Anterior cingulate cortex (tissue), 58 donors: ENCODE measurements at regions not wholly inside any gene's neighbourhood (a gene's known extent, or its start where the extent isn't known, plus 50 kb on each side); places are given as distances from the start of the nearest gene placed in this dataset.
"Not testable (repeated sequence)": the region's sequence is repeated elsewhere in the genome, so short reads cannot be mapped to it uniquely, and the experiment has no call there.

ENCODE experiments used
- DNase-seq, 58 donors: peaks; one replicate each; lab custom pipeline; 2025; lab: John Stamatoyannopoulos, UW

- DNase-seq: not testable (repeated sequence)
Measured at GRCh38 chr7:94808673-94809072, 98.7 kb upstream of the PPP1R9A start.

GRCh38 chr7:94810496-94810895, 96.9 kb upstream of the PPP1R9A start:
- no peak for DNase-seq

- no peak for DNase-seq
Measured at GRCh38 chr7:94813917-94814316, 93.5 kb upstream of the PPP1R9A start.

GRCh38 chr7:94823947-94824346, 83.4 kb upstream of the PPP1R9A start:
- DNase-seq: no peak

GRCh38 chr7:94829987-94830386, 77.4 kb upstream of the PPP1R9A start:
- no peak for DNase-seq

GRCh38 chr7:94832051-94832450, 75.3 kb upstream of the PPP1R9A start:
- no peak for DNase-seq

- no peak for DNase-seq
Measured at GRCh38 chr7:94834359-94834758, 73.0 kb upstream of the PPP1R9A start.

- no peak for DNase-seq
Measured at GRCh38 chr7:94838717-94839116, 68.7 kb upstream of the PPP1R9A start.

- no peak for DNase-seq
Measured at GRCh38 chr7:94843553-94843952, 63.8 kb upstream of the PPP1R9A start.

- DNase-seq: no peak
Measured at GRCh38 chr7:94848531-94848930, 58.9 kb upstream of the PPP1R9A start.

- no peak for DNase-seq
Measured at GRCh38 chr7:94848992-94849576, 58.3 kb upstream of the PPP1R9A start.

GRCh38 chr7:94849636-94850208, 57.7 kb upstream of the PPP1R9A start:
- DNase-seq: peak in 1 of 58 donors; percentile 2

GRCh38 chr7:94855589-94855988, 51.8 kb upstream of the PPP1R9A start:
- no peak for DNase-seq

- no peak for DNase-seq
Measured at GRCh38 chr7:94856643-94857042, 50.8 kb upstream of the PPP1R9A start.
